HepG2 (cell line): ENCODE measurements at regions not wholly inside any gene's neighbourhood (a gene's known extent, or its start where the extent isn't known, plus 50 kb on each side); places are given as distances from the start of the nearest gene placed in this dataset.

Source experiments
- ATAC-seq: fragments of 200-7000 bp; cut with Tn5 transposase; 3 replicates; pipeline ENCODE4 v1.9.1; 2020; ENCODE audit warnings: mild to moderate bottlenecking, moderate library complexity
- BruUV-seq: library from RNA; stranded (reverse); fragments of 400-500 nt; replicated peaks from 2 replicates; lab custom pipeline; 2021; lab: Mats Ljungman, UMichigan
- CTCF ChIA-PET: fragments of 300-600 bp; formaldehyde crosslinking; extraction: SDS; loops from one replicate; lab custom pipeline; 2021; ENCODE audit warnings: low total read pairs, inconsistent platforms, low intra/inter-chr PET ratio; lab: Yijun Ruan, JAX
- POLR2A ChIA-PET: fragments of 350-600 bp; sonication (Branson Sonifier 250); formaldehyde crosslinking; loops from one replicate; lab custom pipeline; 2020; ENCODE audit warnings: antibody characterized with exemption, inconsistent platforms; lab: Yijun Ruan, JAX
- DNase-seq: peaks from one replicate; pipeline ENCODE4 v3.0.0-alpha.2; 2015; ENCODE audit warnings: low spot score
- FAIRE-seq: peaks from 3 replicates; lab custom pipeline; 2011; peaks lifted over from hg19 to GRCh38; lab: Jason Lieb, UNC
- H2AFZ ChIP-seq: one replicate; pipeline ENCODE4 v1.6.1; 2011; ENCODE audit warnings: low read length, inconsistent platforms
- H3K27ac ChIP-seq: fragments of 300-600 bp; 3 replicates; pipeline ENCODE4 v1.8.0; 2011; ENCODE audit warnings: mixed run types, mild to moderate bottlenecking, mixed read lengths, low read length, inconsistent platforms; ENCODE audit not compliant: insufficient read depth; ENCODE audit errors: extremely low read length
- H3K27me3 ChIP-seq, 2 experiments: fragments of 200-600 bp in 1 of 2; 2 replicates in 1 of 2; 3 replicates in 1 of 2; pipeline versions ENCODE4 v1.6.0 to v1.8.0; 2011; ENCODE audit warnings: low read length in 2 of 2, mild to moderate bottlenecking in 2 of 2, moderate library complexity in 2 of 2, inconsistent platforms in 1 of 2; ENCODE audit not compliant: insufficient read depth in 2 of 2, control insufficient read depth in 1 of 2
- H3K36me3 ChIP-seq, 2 experiments: fragments of 200-600 bp in 1 of 2; replicated peaks in 1 of 2; 2 replicates in 1 of 2; 3 replicates in 1 of 2; pipeline versions ENCODE4 v1.5.1 to v1.8.0; 2011; ENCODE audit warnings: low read length in 2 of 2, inconsistent platforms in 1 of 2; ENCODE audit not compliant: insufficient read depth in 2 of 2, control insufficient read depth in 1 of 2
- H3K4me1 ChIP-seq: 2 replicates; pipeline ENCODE4 v1.5.1; 2012; ENCODE audit warnings: low read length, inconsistent platforms; ENCODE audit not compliant: insufficient read depth
- H3K4me2 ChIP-seq: 2 replicates; pipeline ENCODE4 v1.6.0; 2011; ENCODE audit warnings: low read depth, low read length, inconsistent platforms
- H3K4me3 ChIP-seq, 3 experiments: fragments of 200-600 bp in 1 of 3; sonication (generic), shearing (Covaris generic) in 1 of 3; replicated peaks in 1 of 3; 2 replicates each; pipeline ENCODE4 v1.5.1; 2011 to 2016; ENCODE audit warnings: low read length in 3 of 3, inconsistent platforms in 2 of 3, low read depth in 2 of 3, mild to moderate bottlenecking in 2 of 3, control low read depth in 1 of 3, mixed read lengths in 1 of 3; ENCODE audit not compliant: insufficient read depth in 1 of 3
- H3K79me2 ChIP-seq: one replicate; pipeline ENCODE4 v1.6.1; 2011; ENCODE audit warnings: low read length, inconsistent platforms; ENCODE audit not compliant: insufficient read depth
- H3K9ac ChIP-seq: 2 replicates; pipeline ENCODE4 v1.6.0; 2011; ENCODE audit warnings: mild to moderate bottlenecking, low read depth, low read length, inconsistent platforms; ENCODE audit not compliant: insufficient read depth
- H3K9me3 ChIP-seq: 2 replicates; pipeline ENCODE4 v1.5.1; 2012; ENCODE audit warnings: mild to moderate bottlenecking, low read length
- H4K20me1 ChIP-seq: 2 replicates; pipeline ENCODE4 v1.6.0; 2011; ENCODE audit warnings: inconsistent platforms, mild to moderate bottlenecking, low read length, moderate library complexity; ENCODE audit not compliant: insufficient read depth
- BCL6 ChIP-seq: IDR thresholded peaks from 2 replicates; pipeline ENCODE4 v1.6.1; 2016; ENCODE audit warnings: missing genetic modification reagents, missing compliant biosample characterization
- CHD2 ChIP-seq: IDR thresholded peaks from 2 replicates; pipeline ENCODE4 v1.6.1; 2011; ENCODE audit warnings: low read depth, low read length, improper control_type of control experiment
- GTF3A ChIP-seq: sonication (generic); formaldehyde crosslinking; conservative IDR thresholded peaks from 2 replicates; pipeline ENCODE4 v1.4.0; 2020; ENCODE audit warnings: mild to moderate bottlenecking, missing genetic modification reagents
- HOXA5 ChIP-seq: sonication (generic); formaldehyde crosslinking; IDR thresholded peaks from 2 replicates; pipeline ENCODE4 v1.4.0; 2020; ENCODE audit warnings: missing genetic modification reagents
- KLF16 ChIP-seq, 2 experiments: sonication (generic) in 1 of 2; formaldehyde crosslinking in 1 of 2; IDR thresholded peaks; 2 replicates each; pipeline versions ENCODE4 v1.6.1 to v1.8.0; 2016 to 2023; ENCODE audit warnings: missing genetic modification reagents in 2 of 2, missing compliant biosample characterization in 1 of 2
- MXD4 ChIP-seq: IDR thresholded peaks from 2 replicates; pipeline ENCODE4 v1.6.1; 2016; ENCODE audit warnings: mild to moderate bottlenecking, missing biosample characterization, missing genetic modification reagents
- MYNN ChIP-seq: sonication (generic); formaldehyde crosslinking; IDR thresholded peaks from 2 replicates; pipeline ENCODE4 v1.4.0; 2020; ENCODE audit warnings: mild to moderate bottlenecking, low read depth, missing genetic modification reagents
- POLR2AphosphoS5 ChIP-seq: IDR thresholded peaks from 2 replicates; pipeline ENCODE4 v1.6.1; 2012; ENCODE audit warnings: low read depth, low read length
- TOPORS ChIP-seq: sonication (generic); formaldehyde crosslinking; IDR thresholded peaks from 2 replicates; pipeline ENCODE4 v1.8.0; 2023; ENCODE audit warnings: mild to moderate bottlenecking, missing genetic modification reagents
- ZNF776 ChIP-seq: sonication (generic); formaldehyde crosslinking; IDR thresholded peaks from 2 replicates; pipeline ENCODE4 v1.4.0; 2020; ENCODE audit warnings: mild to moderate bottlenecking, missing genetic modification reagents
- ZNF790 ChIP-seq: sonication (generic); formaldehyde crosslinking; IDR thresholded peaks from 2 replicates; pipeline ENCODE4 v1.8.0; 2022; ENCODE audit warnings: missing genetic modification reagents, mild to moderate bottlenecking, borderline replicate concordance
- WGBS: methylation state at CpG from one replicate; pipeline ENCODE4 v1.1.6; 2017; ENCODE audit warnings: low lambda C conversion rate; 5-methylcytosine and 5-hydroxymethylcytosine counted together
- in situ Hi-C: cut with HindIII; loops from 2 replicates; pipeline ENCODE4 v1.10.0; 2017; ENCODE audit warnings: low pct_unique_long_range_greater_than_20kb; ENCODE audit not compliant: extremely low pct_ligation_motif_present
- intact Hi-C: fragments of 100-400 bp; cut with micrococcal nuclease; formaldehyde crosslinking; loops from one replicate; pipeline ENCODE4 v1.10.0; 2022; ENCODE audit not compliant: unreplicated experiment
- TF ChIP-seq, protein P1 (sequence below): sonication (generic); formaldehyde crosslinking; IDR thresholded peaks from 2 replicates; pipeline ENCODE4 v1.4.0; 2020; ENCODE audit warnings: mild to moderate bottlenecking, missing genetic modification reagents

DNA sequence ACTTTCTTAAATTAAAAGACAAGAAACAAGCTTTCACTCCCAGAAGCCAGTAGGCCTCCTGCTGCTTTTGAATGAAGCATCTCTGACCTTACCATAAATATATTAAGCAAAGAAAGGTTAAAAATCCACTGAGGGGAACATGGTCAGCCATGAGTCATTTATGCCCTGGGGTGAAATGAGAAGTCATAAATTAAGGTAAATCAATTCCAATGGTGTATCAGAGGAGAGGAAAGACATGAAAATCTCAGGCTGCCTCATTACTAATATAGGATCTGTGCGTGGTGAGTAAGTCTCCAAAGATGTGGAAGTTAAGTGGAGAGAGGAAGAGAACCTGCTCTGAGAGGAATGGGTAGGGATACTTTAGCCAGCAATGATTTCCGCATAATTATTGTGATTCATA lies 292.3 kb upstream of the CHAC2 start (continued):
- no peak for TF ChIP-seq ZNF790
- TF ChIP-seq ZNF776 (CRISPR knock-in tag) = no peak
- TF ChIP-seq POLR2AphosphoS5 = no peak
- TF ChIP-seq GTF3A (CRISPR knock-in tag) = no peak
- TF ChIP-seq MYNN (CRISPR knock-in tag) = no peak
- TF ChIP-seq, protein P1, sequence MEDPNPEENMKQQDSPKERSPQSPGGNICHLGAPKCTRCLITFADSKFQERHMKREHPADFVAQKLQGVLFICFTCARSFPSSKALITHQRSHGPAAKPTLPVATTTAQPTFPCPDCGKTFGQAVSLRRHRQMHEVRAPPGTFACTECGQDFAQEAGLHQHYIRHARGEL (CRISPR knock-in tag) = no peak

DNA sequence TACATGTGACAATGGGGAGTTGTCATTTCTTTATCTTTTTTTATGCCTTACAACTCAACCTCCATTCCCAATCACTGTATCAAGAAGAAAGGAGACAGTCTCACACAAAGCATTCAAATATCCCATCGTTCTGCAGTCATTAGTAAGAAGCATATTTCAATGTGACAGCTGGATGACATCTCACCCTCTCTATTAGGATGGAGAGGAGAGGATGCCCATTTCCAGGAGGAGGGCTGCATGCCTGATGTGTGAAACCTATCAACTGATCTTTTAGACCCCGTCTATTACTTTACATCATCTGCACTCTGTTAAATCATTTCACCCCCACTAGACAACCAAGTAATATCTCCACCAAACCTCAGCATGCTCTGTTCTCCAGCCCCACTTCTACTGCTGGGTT lies 292.7 kb upstream of the CHAC2 start:
- DNase-seq = no peak
- Histone ChIP-seq H3K4me3 (no peak overlapping the region), H3K36me3 (no peaks in the 10 kb centered on the region), H3K27ac (no peak overlapping the region), H2AFZ (no peak overlapping the region), H3K27me3 (no peaks in the 10 kb centered on the region), H3K4me1 (no peaks in the 10 kb centered on the region), H4K20me1 (no peaks in the 10 kb centered on the region), H3K4me2 (no peak overlapping the region), H3K9me3 (no peaks in the 10 kb centered on the region), H3K9ac (no peak overlapping the region), H3K79me2 (no peaks in the 10 kb centered on the region)
- CTCF ChIA-PET = no interaction called here
- TF ChIP-seq KLF16 (CRISPR knock-in tag; IDR thresholded peaks at IDR 0.05) = no peak
- no peak for TF ChIP-seq BCL6 (CRISPR knock-in tag)
- TF ChIP-seq HOXA5 (CRISPR knock-in tag) = no peak
- no peak for TF ChIP-seq CHD2
- no peak for TF ChIP-seq TOPORS (CRISPR knock-in tag)
- no peak for TF ChIP-seq MXD4 (CRISPR knock-in tag)
- no peak for ATAC-seq
- FAIRE-seq = no peak
- intact Hi-C loops (loop anchor here (10.0 kb wide), 1 partner anchor 1060 kb away; no protein-coding TSS in a partner anchor), in situ Hi-C loops (no loop called here)
- BruUV-seq = no TSS peak
- POLR2A ChIA-PET = no interaction called here
- 0% methylated on average over 2 of the region's 2 CpGs for WGBS
